Right lobe of liver (tissue), 4 donors: ENCODE measurements at regions not wholly inside any gene's neighbourhood (a gene's known extent, or its start where the extent isn't known, plus 50 kb on each side); places are given as distances from the start of the nearest gene placed in this dataset.
"Not testable (repeated sequence)": the region's sequence is repeated elsewhere in the genome, so short reads cannot be mapped to it uniquely, and the experiment has no call there.

Experiments used
- POLR2A ChIP-seq: fragments of 450-650 bp; IDR thresholded peaks from one replicate; pipeline ENCODE4 v1.6.1; 2017; ENCODE audit warnings: antibody characterized with exemption, mild to moderate bottlenecking
- TF ChIP-seq, protein P1 (sequence below), 4 donors: fragments of 200-600 bp in 3 of 4; fragments of 450-650 bp in 1 of 4; IDR thresholded peaks; one replicate each; pipeline versions ENCODE4 v1.5.1 to v1.8.0; 2016 to 2022; ENCODE audit warnings: antibody characterized with exemption in 4 of 4, mild to moderate bottlenecking in 2 of 4
- donor health status: DM: no; HTN: no; CAD: no.
- donor health status: DM: no; HTN: no; CAD: no.
- donor health status: DM: no; HTN: yes; CAD: no.

- not testable (repeated sequence) for TF ChIP-seq POLR2A
- TF ChIP-seq, protein P1, sequence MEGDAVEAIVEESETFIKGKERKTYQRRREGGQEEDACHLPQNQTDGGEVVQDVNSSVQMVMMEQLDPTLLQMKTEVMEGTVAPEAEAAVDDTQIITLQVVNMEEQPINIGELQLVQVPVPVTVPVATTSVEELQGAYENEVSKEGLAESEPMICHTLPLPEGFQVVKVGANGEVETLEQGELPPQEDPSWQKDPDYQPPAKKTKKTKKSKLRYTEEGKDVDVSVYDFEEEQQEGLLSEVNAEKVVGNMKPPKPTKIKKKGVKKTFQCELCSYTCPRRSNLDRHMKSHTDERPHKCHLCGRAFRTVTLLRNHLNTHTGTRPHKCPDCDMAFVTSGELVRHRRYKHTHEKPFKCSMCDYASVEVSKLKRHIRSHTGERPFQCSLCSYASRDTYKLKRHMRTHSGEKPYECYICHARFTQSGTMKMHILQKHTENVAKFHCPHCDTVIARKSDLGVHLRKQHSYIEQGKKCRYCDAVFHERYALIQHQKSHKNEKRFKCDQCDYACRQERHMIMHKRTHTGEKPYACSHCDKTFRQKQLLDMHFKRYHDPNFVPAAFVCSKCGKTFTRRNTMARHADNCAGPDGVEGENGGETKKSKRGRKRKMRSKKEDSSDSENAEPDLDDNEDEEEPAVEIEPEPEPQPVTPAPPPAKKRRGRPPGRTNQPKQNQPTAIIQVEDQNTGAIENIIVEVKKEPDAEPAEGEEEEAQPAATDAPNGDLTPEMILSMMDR (IDR thresholded peaks at IDR 0.05) = not testable (repeated sequence)
These were observed 69.9 kb upstream of the CITED2 start for GRCh38 chr6:139444273-139444787.
